IPS-20b (cell line): ENCODE measurements at regions not wholly inside any gene's neighbourhood (a gene's known extent, or its start where the extent isn't known, plus 50 kb on each side); places are given as distances from the start of the nearest gene placed in this dataset.
"Not testable (repeated sequence)": the region's sequence is repeated elsewhere in the genome, so short reads cannot be mapped to it uniquely, and the experiment has no call there.

ENCODE experiments used
- H3K27ac ChIP-seq: one replicate; pipeline ENCODE4 v1.5.1; 2013; ENCODE audit warnings: low read length
- H3K27me3 ChIP-seq: 2 replicates; pipeline ENCODE4 v1.6.1; 2013; ENCODE audit warnings: mild to moderate bottlenecking, low read length, inconsistent platforms; ENCODE audit not compliant: insufficient read depth
- H3K36me3 ChIP-seq: 2 replicates; pipeline ENCODE4 v1.6.1; 2013; ENCODE audit warnings: low read depth, mild to moderate bottlenecking, inconsistent platforms, low read length, moderate library complexity; ENCODE audit not compliant: insufficient read depth
- H3K4me1 ChIP-seq: 2 replicates; pipeline ENCODE4 v1.6.1; 2013; ENCODE audit warnings: mild to moderate bottlenecking, control low read depth, inconsistent platforms, low read length, moderate library complexity; ENCODE audit not compliant: insufficient read depth
- H3K4me3 ChIP-seq: 2 replicates; pipeline ENCODE4 v1.5.1; 2013; ENCODE audit warnings: mild to moderate bottlenecking, low read length, inconsistent platforms
- H3K9ac ChIP-seq: 2 replicates; pipeline ENCODE4 v1.6.1; 2013; ENCODE audit warnings: low read depth, mild to moderate bottlenecking, inconsistent platforms, low read length, moderate library complexity
- H3K9me3 ChIP-seq: 2 replicates; pipeline ENCODE4 v1.6.1; 2013; ENCODE audit warnings: mild to moderate bottlenecking, low read depth, low read length, inconsistent platforms; ENCODE audit not compliant: insufficient read depth

DNA sequence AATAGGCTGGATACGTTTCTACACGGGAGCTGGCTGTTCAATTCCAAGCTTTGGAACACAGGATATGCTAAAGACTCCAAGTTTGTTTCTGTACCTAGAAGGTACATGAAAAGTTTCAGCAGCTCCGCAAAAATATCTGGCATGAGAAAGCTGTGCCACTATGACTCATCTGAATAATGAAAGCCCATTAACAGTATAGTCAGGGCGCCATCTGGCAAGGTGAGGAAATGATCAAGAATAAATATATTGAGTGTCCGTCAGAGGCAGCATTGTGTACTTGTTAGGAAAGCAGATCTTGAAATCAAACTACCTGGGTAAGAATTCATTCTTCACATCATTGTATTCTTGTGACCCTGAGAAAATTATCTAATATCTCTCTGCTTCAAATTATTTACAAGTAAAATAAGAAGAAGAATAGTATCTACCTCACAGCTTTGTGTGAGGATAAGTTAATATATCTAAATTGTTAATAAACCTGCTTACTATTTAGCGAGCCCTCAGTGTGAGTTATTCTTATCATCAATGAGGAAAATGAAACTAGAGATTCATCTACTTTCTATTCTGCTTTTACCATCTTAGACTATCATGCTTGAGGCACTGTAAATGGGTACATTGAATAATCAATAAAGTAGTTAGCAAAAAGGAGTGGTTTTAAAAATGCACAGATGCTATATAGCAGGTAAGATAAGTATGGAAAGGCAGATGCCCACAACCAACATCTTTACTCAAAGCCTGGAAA, 53.5 kb downstream of the FSCB start:
- H3K9ac ChIP-seq = no peak overlapping the region
- H3K27ac ChIP-seq = no peak overlapping the region
- no peaks in the 10 kb centered on the region for H3K36me3 ChIP-seq
- no peaks in the 10 kb centered on the region for H3K27me3 ChIP-seq
- H3K4me1 ChIP-seq = no peaks in the 10 kb centered on the region; the same call in 1 of the 2 replicates
- no peak overlapping the region for H3K4me3 ChIP-seq
- H3K9me3 ChIP-seq = no peaks in the 10 kb centered on the region; the same call in none of the 2 replicates

GRCh38 chr14:44450232-44450631, 56.9 kb downstream of the FSCB start:
- not testable (repeated sequence) for H3K4me1 ChIP-seq, H3K9me3 ChIP-seq, H3K27ac ChIP-seq, H3K36me3 ChIP-seq, H3K4me3 ChIP-seq, H3K27me3 ChIP-seq, H3K9ac ChIP-seq

DNA sequence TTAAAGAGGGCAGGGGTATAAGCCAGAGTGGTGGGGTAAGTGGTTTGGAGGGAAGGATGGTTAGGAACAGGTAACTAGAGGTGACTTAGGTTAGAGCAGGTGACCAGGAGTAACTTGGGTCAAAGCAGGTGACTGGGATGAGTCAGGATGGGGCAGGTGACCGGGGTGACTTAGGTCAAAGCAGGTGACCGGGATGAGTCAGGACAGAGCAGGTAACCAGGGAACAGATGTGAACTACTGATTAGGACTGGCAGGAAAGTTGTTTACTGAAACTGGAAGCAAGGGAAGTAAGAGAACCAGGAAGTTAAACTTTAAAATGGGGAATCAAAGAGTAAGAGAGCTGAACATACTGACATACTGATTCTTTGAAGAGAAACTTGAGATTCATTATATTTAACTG, 57.4 kb downstream of the FSCB start:
- Histone ChIP-seq H3K36me3 (no peaks in the 10 kb centered on the region), H3K4me1 (no peaks in the 10 kb centered on the region; the same call in 1 of the 2 replicates), H3K9ac (no peak overlapping the region), H3K4me3 (no peak overlapping the region), H3K27ac (no peak overlapping the region), H3K27me3 (no peaks in the 10 kb centered on the region), H3K9me3 (no peaks in the 10 kb centered on the region; the same call in 1 of the 2 replicates)

- no peaks in the 10 kb centered on the region; the same call in 1 of the 2 replicates for H3K4me1 ChIP-seq
- H3K36me3 ChIP-seq = no peaks in the 10 kb centered on the region
- no peak overlapping the region for H3K4me3 ChIP-seq
- no peak overlapping the region for H3K9ac ChIP-seq
- no peaks in the 10 kb centered on the region; the same call in 1 of the 2 replicates for H3K9me3 ChIP-seq
- H3K27ac ChIP-seq = no peak overlapping the region
- H3K27me3 ChIP-seq = no peaks in the 10 kb centered on the region
Observed at GRCh38 chr14:44448951-44449358, 58.1 kb downstream of the FSCB start.

DNA sequence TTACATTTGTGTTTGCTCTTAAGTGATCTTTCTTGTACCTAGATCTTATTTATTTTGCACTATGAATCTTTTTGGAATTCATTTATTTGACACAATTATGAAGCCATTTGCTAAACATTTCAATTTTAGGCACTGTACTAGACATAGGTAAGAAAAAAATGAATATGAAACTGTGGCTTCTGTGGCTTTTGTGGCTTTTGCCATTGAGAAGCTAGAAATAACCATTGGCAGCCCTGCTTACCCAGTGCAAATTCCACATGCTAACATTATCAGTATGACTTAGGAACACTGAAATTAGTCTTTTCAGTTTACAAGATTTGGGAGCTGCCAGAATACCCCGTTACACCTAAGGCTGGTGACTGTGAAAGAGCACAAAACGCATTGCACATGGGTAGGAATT, 60.1 kb downstream of the FSCB start:
- Histone ChIP-seq H3K4me1 (no peaks in the 10 kb centered on the region; the same call in 1 of the 2 replicates), H3K27me3 (no peaks in the 10 kb centered on the region), H3K9me3 (no peaks in the 10 kb centered on the region; the same call in 1 of the 2 replicates), H3K27ac (no peak overlapping the region), H3K36me3 (no peaks in the 10 kb centered on the region), H3K9ac (no peak overlapping the region), H3K4me3 (no peak overlapping the region)

GRCh38 chr14:44444454-44444853, 62.6 kb downstream of the FSCB start:
- H3K9me3 ChIP-seq = no peaks in the 10 kb centered on the region
- no peaks in the 10 kb centered on the region for H3K27me3 ChIP-seq
- H3K9ac ChIP-seq = no peak overlapping the region
- H3K4me1 ChIP-seq = no peaks in the 10 kb centered on the region
- H3K27ac ChIP-seq = no peak overlapping the region
- no peak overlapping the region for H3K4me3 ChIP-seq
- H3K36me3 ChIP-seq = no peaks in the 10 kb centered on the region

- Histone ChIP-seq H3K9me3 (no peaks in the 10 kb centered on the region), H3K36me3 (no peaks in the 10 kb centered on the region), H3K27me3 (no peaks in the 10 kb centered on the region), H3K9ac (no peak overlapping the region), H3K4me3 (no peak overlapping the region), H3K4me1 (no peaks in the 10 kb centered on the region), H3K27ac (no peak overlapping the region)
Observed at GRCh38 chr14:44438936-44439335, 68.1 kb downstream of the FSCB start.

DNA sequence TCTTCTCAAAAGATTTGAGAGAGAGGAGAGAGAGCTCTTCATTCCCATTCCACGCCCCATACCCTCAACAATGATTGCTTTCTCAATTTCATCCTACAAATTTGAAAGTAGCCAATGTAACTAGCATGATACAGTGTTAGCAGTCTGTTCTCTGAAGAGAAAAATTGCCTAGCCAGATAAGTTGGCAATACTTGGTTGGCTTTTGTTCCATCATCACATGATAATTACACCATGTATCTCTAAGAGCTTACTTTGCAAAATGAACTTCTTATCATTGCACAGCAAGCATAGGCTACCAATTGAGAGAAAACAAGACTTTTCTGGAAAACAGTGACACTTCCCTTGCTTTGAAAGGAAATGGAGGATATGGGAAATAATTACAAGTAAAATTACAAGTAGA, 68.9 kb downstream of the FSCB start:
- H3K4me1 ChIP-seq = no peaks in the 10 kb centered on the region
- no peaks in the 10 kb centered on the region for H3K27me3 ChIP-seq
- H3K27ac ChIP-seq = no peak overlapping the region
- no peaks in the 10 kb centered on the region for H3K9me3 ChIP-seq
- H3K4me3 ChIP-seq = no peak overlapping the region
- no peaks in the 10 kb centered on the region for H3K36me3 ChIP-seq
- no peak overlapping the region for H3K9ac ChIP-seq

- Histone ChIP-seq H3K4me1 (no peaks in the 10 kb centered on the region), H3K4me3 (no peak overlapping the region), H3K9me3 (no peaks in the 10 kb centered on the region), H3K27ac (no peak overlapping the region), H3K27me3 (no peaks in the 10 kb centered on the region), H3K36me3 (no peaks in the 10 kb centered on the region), H3K9ac (no peak overlapping the region)
Observed at GRCh38 chr14:44436458-44436857, 70.6 kb downstream of the FSCB start.

DNA sequence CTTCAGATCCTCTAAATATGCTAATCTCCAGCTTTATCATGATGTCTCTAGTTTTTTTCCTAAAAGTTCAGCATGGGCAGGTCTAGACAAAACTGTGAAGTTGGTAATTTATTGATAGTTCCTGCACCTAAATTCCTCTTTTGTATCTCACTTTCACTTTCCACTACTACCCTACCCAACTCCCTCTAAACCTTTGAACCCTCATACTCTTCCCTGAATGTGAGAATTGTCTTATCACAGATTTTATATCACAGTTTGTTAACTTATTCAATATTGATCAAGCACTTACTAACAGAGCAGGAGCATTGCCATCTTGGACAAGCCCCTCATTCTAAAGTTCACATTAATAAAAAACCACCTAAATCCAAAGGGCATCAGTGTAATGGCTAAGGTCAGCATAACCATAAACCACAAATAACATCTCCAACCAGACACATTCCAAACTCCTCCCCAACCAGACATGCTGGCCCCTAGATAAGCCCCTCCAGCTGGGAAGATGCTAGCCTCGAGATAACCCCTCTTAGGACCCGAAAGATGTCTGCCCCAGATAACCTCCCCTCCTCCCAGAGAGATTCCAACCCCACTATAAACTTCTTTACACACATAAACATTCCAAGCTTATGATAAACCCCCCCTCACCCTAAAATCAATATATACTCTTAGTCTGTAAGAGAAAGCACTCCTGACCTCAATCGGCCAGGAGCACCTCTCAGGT, 78.7 kb downstream of the FSCB start:
- no peaks in the 10 kb centered on the region for H3K36me3 ChIP-seq
- H3K27ac ChIP-seq = no peak overlapping the region
- H3K9ac ChIP-seq = no peak overlapping the region
- H3K27me3 ChIP-seq = no peaks in the 10 kb centered on the region
- no peak overlapping the region for H3K4me3 ChIP-seq
- H3K9me3 ChIP-seq = no peaks in the 10 kb centered on the region; the same call in 1 of the 2 replicates
- no peaks in the 10 kb centered on the region for H3K4me1 ChIP-seq

GRCh38 chr14:44422699-44423098, 84.4 kb downstream of the FSCB start:
- H3K4me3 ChIP-seq = no peak overlapping the region
- H3K36me3 ChIP-seq = no peaks in the 10 kb centered on the region
- H3K27me3 ChIP-seq = no peaks in the 10 kb centered on the region
- H3K9ac ChIP-seq = no peak overlapping the region
- no peak overlapping the region for H3K27ac ChIP-seq
- H3K9me3 ChIP-seq = peaks cover 5% of the 10 kb centered on the region; the same call in 1 of the 2 replicates
- no peaks in the 10 kb centered on the region for H3K4me1 ChIP-seq

DNA sequence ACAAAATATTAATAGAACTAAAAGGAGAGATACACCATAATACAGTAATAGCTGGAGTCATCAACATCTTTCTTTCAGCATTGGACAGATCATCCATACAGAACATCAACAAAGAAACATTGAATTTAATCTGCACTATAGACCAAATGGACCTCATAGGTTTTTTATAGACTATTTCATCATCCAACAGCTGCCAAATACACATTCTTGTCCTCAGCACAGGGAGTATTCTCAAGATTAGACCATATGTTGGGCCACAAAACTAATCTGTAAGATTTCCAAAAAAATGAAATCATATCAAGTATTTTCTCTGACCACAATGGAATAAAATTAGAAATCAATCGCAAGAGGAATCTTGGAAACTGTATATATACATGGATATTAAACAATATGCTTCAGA, 86.9 kb downstream of the FSCB start:
- no peaks in the 10 kb centered on the region for H3K4me1 ChIP-seq
- H3K27me3 ChIP-seq = no peaks in the 10 kb centered on the region
- H3K4me3 ChIP-seq = no peak overlapping the region
- no peak overlapping the region for H3K27ac ChIP-seq
- H3K9me3 ChIP-seq = peaks cover 16% of the 10 kb centered on the region; the same call in 1 of the 2 replicates
- H3K9ac ChIP-seq = no peak overlapping the region
- H3K36me3 ChIP-seq = no peaks in the 10 kb centered on the region
